Right cardiac atrium (tissue), 5 donors: ENCODE measurements at regions not wholly inside any gene's neighbourhood (a gene's known extent, or its start where the extent isn't known, plus 50 kb on each side); places are given as distances from the start of the nearest gene placed in this dataset.
"Not testable (repeated sequence)": the region's sequence is repeated elsewhere in the genome, so short reads cannot be mapped to it uniquely, and the experiment has no call there.

ENCODE experiments used
- ATAC-seq, 2 donors: fragments of 200-7000 bp; cut with Tn5 transposase; one replicate each; pipeline versions ENCODE4 v1.8.0 to v1.9.1; 2020; ENCODE audit warnings: moderate library complexity in 2 of 2, mild to moderate bottlenecking in 1 of 2
- DNase-seq, 3 donors: peaks; one replicate each; pipeline ENCODE4 v3.0.0-alpha.2; 2020
- H3K27ac ChIP-seq: one replicate; pipeline ENCODE4 v1.5.1; 2013; ENCODE audit warnings: mild to moderate bottlenecking, low read length, control low read depth, moderate library complexity
- H3K27me3 ChIP-seq: one replicate; pipeline ENCODE4 v1.6.1; 2013; ENCODE audit not compliant: control insufficient read depth, insufficient read depth
- H3K4me1 ChIP-seq: one replicate; pipeline ENCODE4 v1.6.1; 2013; ENCODE audit warnings: low read length; ENCODE audit not compliant: control insufficient read depth, insufficient read depth
- H3K4me3 ChIP-seq: one replicate; pipeline ENCODE4 v1.5.1; 2013; ENCODE audit warnings: low read length, control low read depth
- H3K9me3 ChIP-seq: one replicate; pipeline ENCODE4 v1.6.1; 2013; ENCODE audit warnings: low read length; ENCODE audit not compliant: control insufficient read depth
- WGBS: extraction: QIAGEN DNeasy Blood & Tissue Kit; methylation state at CpG from one replicate; pipeline ENCODE4 v1.1.7; 2013; 5-methylcytosine and 5-hydroxymethylcytosine counted together
- intact Hi-C, 4 donors: fragments of 100-400 bp; cut with DNase I; formaldehyde crosslinking; loops; one replicate each; pipeline versions ENCODE4 v1.11.0 to v1.14.0; 2022 to 2023
- donor health status: healthy with polysubstance abuse.
- donor health status: DM: no; HTN: yes; CAD: no.
- donor health status: DM: no; HTN: no; CAD: no.
- donor health status: DM: no; HTN: yes; CAD: no; lungs with severe emphysema.
- donor health status: DM: yes; HTN: yes; CAD: no.

- ATAC-seq = no peak
- intact Hi-C loops = no loop called here
- Histone ChIP-seq H3K4me1 (no peaks in the 10 kb centered on the region), H3K27me3 (no peaks in the 10 kb centered on the region), H3K27ac (no peak overlapping the region), H3K9me3 (no peaks in the 10 kb centered on the region), H3K4me3 (no peak overlapping the region)
- WGBS = 46% methylated on average over 2 of the region's 2 CpGs
- DNase-seq = no peak
Observed at GRCh38 chr1:215287362-215287761, 204.8 kb downstream of the KCNK2 start.

GRCh38 chr1:215290018-215290417 is 207.5 kb downstream of the KCNK2 start:
- no peaks in the 10 kb centered on the region for H3K4me1 ChIP-seq
- DNase-seq (no peak), ATAC-seq (no peak)
- no peaks in the 10 kb centered on the region for H3K9me3 ChIP-seq
- no peaks in the 10 kb centered on the region for H3K27me3 ChIP-seq
- intact Hi-C loops = no loop called here
- no peak overlapping the region for H3K27ac ChIP-seq
- no peak overlapping the region for H3K4me3 ChIP-seq

GRCh38 chr1:215292932-215293331 is 210.4 kb downstream of the KCNK2 start:
- 74% methylated on average over 1 of the region's 1 CpG for WGBS
- Histone ChIP-seq H3K9me3 (no peaks in the 10 kb centered on the region), H3K27me3 (no peaks in the 10 kb centered on the region), H3K27ac (no peak overlapping the region), H3K4me3 (no peak overlapping the region), H3K4me1 (no peaks in the 10 kb centered on the region)
- intact Hi-C loops = no loop called here
- DNase-seq (no peak), ATAC-seq (no peak)

- ATAC-seq = no peak
- WGBS = 77% methylated on average over 2 of the region's 2 CpGs
- DNase-seq = no peak
- intact Hi-C loops = no loop called here
- Histone ChIP-seq H3K4me3 (no peak overlapping the region), H3K27ac (no peak overlapping the region), H3K9me3 (no peaks in the 10 kb centered on the region), H3K27me3 (no peaks in the 10 kb centered on the region), H3K4me1 (no peaks in the 10 kb centered on the region)
Observed at GRCh38 chr1:215306426-215306825, 223.9 kb downstream of the KCNK2 start.

- intact Hi-C loops = no loop called here
- 62% methylated on average over 1 of the region's 1 CpG for WGBS
Observed at GRCh38 chr1:215321802-215322201, 239.3 kb downstream of the KCNK2 start.

DNA sequence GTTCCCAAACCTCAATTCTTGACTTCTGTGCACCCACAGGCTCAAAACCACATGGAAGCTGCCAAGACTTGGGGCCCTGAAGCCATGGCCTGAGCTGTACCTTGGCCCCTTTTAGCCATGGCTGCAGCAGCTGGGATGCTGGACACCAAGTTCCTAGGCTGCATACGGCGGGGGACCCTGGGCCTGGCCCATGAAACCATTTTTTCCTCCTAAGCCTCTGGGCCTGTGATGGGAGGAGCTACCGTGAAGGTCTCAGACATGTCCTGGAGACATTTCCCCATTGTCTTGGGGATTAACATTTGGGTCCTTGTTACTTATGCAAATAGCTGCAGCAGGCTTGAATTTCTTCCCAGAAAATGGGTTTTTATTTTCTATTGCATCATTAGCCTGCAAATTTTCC is 241.5 kb downstream of the KCNK2 start:
- H3K4me3 ChIP-seq, H3K27me3 ChIP-seq, H3K27ac ChIP-seq, DNase-seq, H3K4me1 ChIP-seq, intact Hi-C loops, ATAC-seq, H3K9me3 ChIP-seq: not testable (repeated sequence)
- 58% methylated on average over 3 of the region's 3 CpGs for WGBS

More at GRCh38 chr1:215321802-215322201, 239.3 kb downstream of the KCNK2 start:
- no peak for ATAC-seq
- Histone ChIP-seq H3K27ac (no peak overlapping the region), H3K9me3 (peaks cover 3% of the 10 kb centered on the region), H3K27me3 (no peaks in the 10 kb centered on the region), H3K4me3 (no peak overlapping the region), H3K4me1 (no peaks in the 10 kb centered on the region)
- no peak for DNase-seq

- ATAC-seq = no peak
- Histone ChIP-seq H3K27me3 (no peaks in the 10 kb centered on the region), H3K9me3 (no peaks in the 10 kb centered on the region), H3K27ac (no peak overlapping the region), H3K4me1 (no peaks in the 10 kb centered on the region), H3K4me3 (no peak overlapping the region)
- no peak for DNase-seq
- intact Hi-C loops = no loop called here
Observed at GRCh38 chr1:215330426-215330825, 236.7 kb upstream of the KCTD3 start.

DNA sequence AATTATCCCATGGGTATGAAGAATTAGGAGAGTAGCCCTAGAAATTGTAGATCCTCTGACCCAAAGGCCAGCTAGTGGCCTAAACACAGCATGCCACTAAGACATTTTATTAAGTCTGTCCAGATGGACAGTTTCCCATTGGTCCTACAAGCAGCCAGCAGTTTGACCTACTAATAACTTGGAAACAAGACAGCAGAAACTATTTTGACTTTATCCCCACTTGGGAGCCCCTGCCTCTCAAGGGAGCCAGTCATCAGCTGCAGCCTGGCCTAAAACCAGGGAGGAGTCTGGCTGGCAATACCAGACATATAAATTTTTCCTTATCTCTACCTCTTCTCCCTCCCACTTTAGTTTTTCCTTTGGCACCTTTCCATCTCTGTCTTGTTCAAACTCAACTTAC is 222.6 kb upstream of the KCTD3 start:
- intact Hi-C loops = no loop called here
- ATAC-seq (no peak), DNase-seq (no peak)
- no peaks in the 10 kb centered on the region for H3K27me3 ChIP-seq
- no peak overlapping the region for H3K27ac ChIP-seq
- no peaks in the 10 kb centered on the region for H3K4me1 ChIP-seq
- H3K9me3 ChIP-seq = no peaks in the 10 kb centered on the region
- H3K4me3 ChIP-seq = no peak overlapping the region

DNA sequence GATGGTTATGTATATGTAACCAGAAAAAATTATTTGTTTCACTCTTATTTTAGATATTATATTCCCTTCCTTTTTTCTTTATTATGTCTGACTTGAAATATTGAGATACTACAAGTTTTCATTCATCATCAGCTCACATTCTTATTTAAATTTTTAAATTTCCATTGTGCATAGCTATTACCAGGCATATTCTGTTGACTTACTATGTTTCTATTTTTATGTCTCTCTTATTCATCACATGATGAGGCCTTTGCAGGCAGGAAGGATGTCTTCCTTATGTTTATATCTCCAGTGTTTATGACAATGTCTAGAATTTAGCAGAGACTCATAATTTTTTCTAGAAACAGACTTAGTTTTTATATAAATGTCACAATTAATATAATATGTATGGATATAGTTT is 221.9 kb upstream of the KCTD3 start:
- H3K27ac ChIP-seq = no peak overlapping the region
- intact Hi-C loops = no loop called here
- H3K9me3 ChIP-seq = no peaks in the 10 kb centered on the region
- H3K4me3 ChIP-seq = no peak overlapping the region
- no peak for ATAC-seq
- H3K4me1 ChIP-seq = no peaks in the 10 kb centered on the region
- no peak for DNase-seq
- H3K27me3 ChIP-seq = no peaks in the 10 kb centered on the region

DNA sequence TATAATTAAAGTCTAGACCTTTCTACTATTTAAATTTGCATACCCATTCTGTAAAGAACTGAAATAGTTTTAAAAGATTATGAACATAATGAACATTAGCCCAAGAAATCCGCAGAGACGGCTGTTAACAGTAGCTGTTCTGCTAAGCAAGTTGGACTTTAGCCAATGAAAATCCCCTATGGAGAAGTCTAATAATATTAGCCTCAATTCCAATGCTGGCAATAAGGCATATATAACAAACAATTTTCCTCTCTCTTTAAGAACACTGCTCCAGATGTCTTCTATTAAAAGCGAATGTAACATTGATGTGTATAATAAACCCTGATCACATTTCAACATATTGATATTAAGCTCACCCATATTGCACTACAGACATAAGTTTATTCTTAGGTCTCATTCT is 221.3 kb upstream of the KCTD3 start:
- intact Hi-C loops = no loop called here
- no peak overlapping the region for H3K4me3 ChIP-seq
- H3K27me3 ChIP-seq = no peaks in the 10 kb centered on the region
- no peak overlapping the region for H3K27ac ChIP-seq
- 49% methylated on average over 3 of the region's 3 CpGs for WGBS
- no peaks in the 10 kb centered on the region for H3K9me3 ChIP-seq
- no peak for ATAC-seq
- no peaks in the 10 kb centered on the region for H3K4me1 ChIP-seq
- DNase-seq = no peak

GRCh38 chr1:215357901-215358300 is 209.2 kb upstream of the KCTD3 start:
- 93% methylated on average over 2 of the region's 2 CpGs for WGBS
- DNase-seq (no peak), ATAC-seq (no peak)
- no peaks in the 10 kb centered on the region for H3K27me3 ChIP-seq
- no peaks in the 10 kb centered on the region for H3K9me3 ChIP-seq
- intact Hi-C loops = no loop called here
- H3K27ac ChIP-seq = no peak overlapping the region
- no peak overlapping the region for H3K4me3 ChIP-seq
- no peaks in the 10 kb centered on the region for H3K4me1 ChIP-seq

GRCh38 chr1:215358356-215358755 is 208.7 kb upstream of the KCTD3 start:
- Histone ChIP-seq H3K4me1 (no peaks in the 10 kb centered on the region), H3K9me3 (no peaks in the 10 kb centered on the region), H3K27me3 (no peaks in the 10 kb centered on the region), H3K27ac (no peak overlapping the region), H3K4me3 (no peak overlapping the region)
- 39% methylated on average over 1 of the region's 1 CpG for WGBS
- intact Hi-C loops = no loop called here
- no peak for ATAC-seq
- no peak for DNase-seq
